ENCODE measurements at regions not wholly inside any gene's neighbourhood (a gene's known extent, or its start where the extent isn't known, plus 50 kb on each side); places are given as distances from the start of the nearest gene placed in this dataset.

- intact Hi-C loops (cut with DNase I; ENCODE audit: low total_unique reads): no loop called here
- TF ChIP-seq POLR2A (IDR thresholded peaks at IDR 0.05): no peak
- no peak for TF ChIP-seq CTCF (IDR thresholded peaks at IDR 0.05)
- no peak for DNase-seq
- no peaks in the 10 kb centered on the region for H3K4me1 ChIP-seq
- H3K36me3 ChIP-seq (ENCODE audit: low read depth, missing control alignments): no peaks in the 10 kb centered on the region
- WGBS, 2 donors: 60 to 62% methylated on average over 5 to 9 of the region's 9 CpGs
- no peaks in the 10 kb centered on the region for H3K27me3 ChIP-seq
- H3K9me3 ChIP-seq: no peaks in the 10 kb centered on the region
- no peak overlapping the region for H3K4me3 ChIP-seq
- H3K27ac ChIP-seq: no peak overlapping the region
These were observed 298.9 kb upstream of the RORA start for GRCh38 chr15:61527836-61528580.

GRCh38 chr15:61524545-61524944, 295.4 kb upstream of the RORA start:
- H3K4me1 ChIP-seq: no peaks in the 10 kb centered on the region
- H3K9me3 ChIP-seq: no peaks in the 10 kb centered on the region
- WGBS, 2 donors: 64% methylated on average over 3 of the region's 3 CpGs
- no peak overlapping the region for H3K4me3 ChIP-seq
- no peaks in the 10 kb centered on the region for H3K36me3 ChIP-seq (ENCODE audit: low read depth, missing control alignments)
- intact Hi-C loops (cut with DNase I; ENCODE audit: low total_unique reads): no loop called here
- H3K27me3 ChIP-seq: no peaks in the 10 kb centered on the region
- no peak for DNase-seq
- TF ChIP-seq CTCF (IDR thresholded peaks at IDR 0.05) (no peak), POLR2A (IDR thresholded peaks at IDR 0.05) (no peak)
- H3K27ac ChIP-seq: no peak overlapping the region

- no peak overlapping the region for H3K4me3 ChIP-seq
- no peak for DNase-seq
- no peaks in the 10 kb centered on the region for H3K27me3 ChIP-seq
- no peaks in the 10 kb centered on the region for H3K4me1 ChIP-seq
- 56 to 69% methylated on average over 2 of the region's 2 CpGs for WGBS, 2 donors
- no peaks in the 10 kb centered on the region for H3K36me3 ChIP-seq (ENCODE audit: low read depth, missing control alignments)
- TF ChIP-seq POLR2A (IDR thresholded peaks at IDR 0.05): no peak
- TF ChIP-seq CTCF (IDR thresholded peaks at IDR 0.05): no peak
- no peaks in the 10 kb centered on the region for H3K9me3 ChIP-seq
- no peak overlapping the region for H3K27ac ChIP-seq
- intact Hi-C loops (cut with DNase I; ENCODE audit: low total_unique reads): no loop called here
These were observed 295.0 kb upstream of the RORA start for GRCh38 chr15:61524086-61524485.

GRCh38 chr15:61522411-61522810, 293.3 kb upstream of the RORA start:
- TF ChIP-seq POLR2A (IDR thresholded peaks at IDR 0.05): no peak
- no peak for TF ChIP-seq CTCF (IDR thresholded peaks at IDR 0.05)
- H3K9me3 ChIP-seq: no peaks in the 10 kb centered on the region
- H3K4me1 ChIP-seq: no peaks in the 10 kb centered on the region
- H3K4me3 ChIP-seq: no peak overlapping the region
- no peaks in the 10 kb centered on the region for H3K36me3 ChIP-seq (ENCODE audit: low read depth, missing control alignments)
- intact Hi-C loops (cut with DNase I; ENCODE audit: low total_unique reads): no loop called here
- DNase-seq: no peak
- H3K27me3 ChIP-seq: no peaks in the 10 kb centered on the region
- H3K27ac ChIP-seq: no peak overlapping the region

DNA sequence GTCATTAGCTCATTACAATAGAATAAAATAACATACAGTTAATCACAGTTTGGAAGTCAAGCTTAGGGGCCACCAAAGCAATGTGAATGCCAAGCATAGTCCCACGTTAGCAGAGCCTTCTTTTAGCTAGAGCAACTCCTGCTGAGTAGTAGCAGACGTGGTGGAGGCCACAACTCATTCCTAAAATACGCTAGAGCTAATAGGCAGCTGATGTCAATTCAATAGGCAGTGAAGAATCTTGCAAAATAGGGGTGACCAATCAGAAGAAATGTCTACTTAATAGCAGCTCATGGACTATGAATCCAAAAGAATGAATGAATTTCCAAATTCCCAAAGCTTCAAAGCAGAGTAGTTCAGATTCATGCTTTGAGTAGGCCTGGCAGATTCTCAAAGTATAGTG, 292.9 kb upstream of the RORA start:
- TF ChIP-seq CTCF (IDR thresholded peaks at IDR 0.05): no peak
- TF ChIP-seq POLR2A (IDR thresholded peaks at IDR 0.05): no peak
- Histone ChIP-seq H3K4me1 (no peaks in the 10 kb centered on the region), H3K4me3 (no peak overlapping the region), H3K27me3 (no peaks in the 10 kb centered on the region), H3K9me3 (no peaks in the 10 kb centered on the region), H3K27ac (no peak overlapping the region), H3K36me3 (ENCODE audit: low read depth, missing control alignments) (no peaks in the 10 kb centered on the region)
- intact Hi-C loops (cut with DNase I; ENCODE audit: low total_unique reads): no loop called here
- DNase-seq: no peak
- WGBS, 2 donors: 38 to 50% methylated on average over 3 of the region's 3 CpGs
